ENCODE measurements at regions not wholly inside any gene's neighbourhood (a gene's known extent, or its start where the extent isn't known, plus 50 kb on each side); places are given as distances from the start of the nearest gene placed in this dataset.
A peak's percentile ranks its signal among the peaks of the same experiment; 100 is the strongest.

DNA sequence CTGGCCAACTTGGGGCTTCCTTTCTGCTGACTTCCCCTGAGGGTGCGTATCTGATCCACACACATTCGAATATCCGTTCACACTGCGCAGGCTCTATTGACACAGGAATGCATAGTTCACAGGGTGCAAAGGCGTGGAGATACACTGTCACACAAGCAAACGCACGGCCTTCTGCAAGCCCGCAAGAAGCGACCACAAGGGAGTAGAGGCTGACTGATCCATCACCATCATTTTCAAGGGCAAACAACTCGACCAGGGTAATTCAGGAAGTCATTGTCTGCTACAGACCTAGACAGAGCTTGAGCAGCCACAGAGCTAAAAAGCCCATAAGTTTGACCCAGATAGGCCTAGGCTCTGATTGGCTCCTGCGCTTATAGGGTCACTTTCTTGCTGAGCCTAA, 392.3 kb downstream of the MN1 start:
- Histone ChIP-seq H3K4ac (replicated peaks; ENCODE audit: insufficient read length, low read depth, low read length) (no peak overlapping the region), H3K14ac (ENCODE audit: insufficient read length) (no peak overlapping the region), H2BK20ac (ENCODE audit: low read length) (no peak overlapping the region), H3K36me3 (ENCODE audit: control insufficient read depth in 2 of 4, insufficient read depth in 4 of 4, low read length in 3 of 4) (no peaks in the 10 kb centered on the region), H3K18ac (ENCODE audit: extremely low read depth, low read length) (no peak overlapping the region), H4K5ac (ENCODE audit: insufficient read length, low read depth, low read length) (no peak overlapping the region), H3K9me3 (ENCODE audit: insufficient read depth in 2 of 2, low read depth in 1 of 2, low read length in 1 of 2) (no peaks in the 10 kb centered on the region), H3K4me3 (ENCODE audit: extremely low read depth in 1 of 4, insufficient read depth in 2 of 4, low read depth in 3 of 4, low read length in 4 of 4) (no peak overlapping the region), H2AFZ (ENCODE audit: low read length) (no peak overlapping the region), H3K23ac (ENCODE audit: insufficient read length) (no peak overlapping the region), H2BK5ac (ENCODE audit: low read depth, low read length) (peak overlapping the region; percentile 2; the same call in 1 of the 2 replicates), H3K79me2 (ENCODE audit: control insufficient read depth in 1 of 2, insufficient read depth in 2 of 2, low read length in 2 of 2) (no peaks in the 10 kb centered on the region), H4K20me1 (replicated peaks in 1 of 2; ENCODE audit: control insufficient read depth in 1 of 2, insufficient read depth in 2 of 2, low read length in 2 of 2) (no peaks in the 10 kb centered on the region), H3K27ac (ENCODE audit: low read depth, low read length) (no peak overlapping the region), H4K91ac (replicated peaks; ENCODE audit: insufficient read length, low read length) (no peak overlapping the region), H2BK120ac (replicated peaks; ENCODE audit: low read depth, low read length) (no peak overlapping the region), H3K9ac (replicated peaks in 1 of 4; ENCODE audit: extremely low read depth in 1 of 4, low read depth in 3 of 4, low read length in 3 of 4) (no peak overlapping the region), H3K23me2 (ENCODE audit: low read depth, low read length) (no peaks in the 10 kb centered on the region), H3K4me1 (replicated peaks in 1 of 4; ENCODE audit: control insufficient read depth in 3 of 4, insufficient read depth in 4 of 4, low read length in 3 of 4) (peaks cover 0 to 4% (median 1%) of the 10 kb centered on the region in 4 experiments; a peak in 4 of 7 replicates), H3K79me1 (ENCODE audit: low read depth, low read length) (no peaks in the 10 kb centered on the region), H3K4me2 (ENCODE audit: insufficient read depth in 1 of 2, low read depth in 2 of 2, low read length in 2 of 2) (no peak overlapping the region), H3K56ac (replicated peaks; ENCODE audit: insufficient read length, low read depth, low read length) (no peak overlapping the region), H3K27me3 (replicated peaks in 1 of 4; ENCODE audit: control insufficient read depth in 3 of 4, extremely low read depth in 1 of 4, insufficient read depth in 3 of 4, low read length in 3 of 4) (no peaks in the 10 kb centered on the region), H4K8ac (ENCODE audit: extremely low read depth, insufficient read depth, low read length) (no peak overlapping the region), H2BK12ac (ENCODE audit: low read depth, low read length) (no peak overlapping the region; the same call in 1 of the 2 replicates), H2BK15ac (ENCODE audit: low read length) (0 out of 2 replicates have a peak overlapping the region, but pooled peaks have one; percentile 62), H2AK5ac (ENCODE audit: low read depth, low read length) (0 out of 2 replicates have a peak overlapping the region, but pooled peaks have one; percentile 7)
- DNase-seq (ENCODE audit: low read depth in 1 of 2, low spot score in 2 of 2) (no peak), FAIRE-seq (no peak)
- ChIA-PET POLR2A (ENCODE audit: partially characterized antibody) (interaction anchor here (0.7 kb wide), 1 partner anchor 324 kb away, joined by 4 read pairs; no protein-coding TSS in a partner anchor), CTCF (ENCODE audit: partially characterized antibody) (interaction anchor here (0.9 to 1.1 kb wide), 3 partner anchors 11 to 79 kb away, joined by 3 read pairs; no protein-coding TSS in a partner anchor)
- 87% methylated on average over 11 of the region's 11 CpGs; no CpG with 5 or more reads in 1 of the 2 experiments for WGBS, 2 experiments (ENCODE audit: extremely low coverage in 1 of 2, insufficient coverage in 1 of 2, insufficient read length in 1 of 2, insufficient replicate concordance in 2 of 2, low coverage in 1 of 2, low lambda C conversion rate in 2 of 2, missing lambda C conversion rate in 1 of 2)
- TF ChIP-seq, protein P1, sequence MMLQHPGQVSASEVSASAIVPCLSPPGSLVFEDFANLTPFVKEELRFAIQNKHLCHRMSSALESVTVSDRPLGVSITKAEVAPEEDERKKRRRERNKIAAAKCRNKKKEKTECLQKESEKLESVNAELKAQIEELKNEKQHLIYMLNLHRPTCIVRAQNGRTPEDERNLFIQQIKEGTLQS (IDR thresholded peaks at IDR 0.05; ENCODE audit: insufficient read depth, low read depth, low read length): no peak
- TF ChIP-seq TAF1 (IDR thresholded peaks at IDR 0.05; ENCODE audit: low read depth, low read length): no peak

All from H1 (cell line).